Duodenal mucosa (tissue), 2 donors: ENCODE measurements at regions not wholly inside any gene's neighbourhood (a gene's known extent, or its start where the extent isn't known, plus 50 kb on each side); places are given as distances from the start of the nearest gene placed in this dataset.
"Not testable (repeated sequence)": the region's sequence is repeated elsewhere in the genome, so short reads cannot be mapped to it uniquely, and the experiment has no call there.

Experiments
- H3K27ac ChIP-seq: one replicate; pipeline ENCODE4 v1.7.0; 2013; ENCODE audit warnings: low read depth, low read length
- H3K27me3 ChIP-seq, 2 donors: one replicate each; pipeline ENCODE4 v1.7.0; 2013; ENCODE audit warnings: low read length in 2 of 2, control low read depth in 1 of 2; ENCODE audit not compliant: insufficient read depth in 2 of 2, control insufficient read depth in 1 of 2
- H3K36me3 ChIP-seq, 2 donors: one replicate each; pipeline ENCODE4 v1.7.0; 2013; ENCODE audit warnings: low read length in 2 of 2, control low read depth in 1 of 2; ENCODE audit not compliant: insufficient read depth in 2 of 2, control insufficient read depth in 1 of 2
- H3K4me1 ChIP-seq, 2 donors: one replicate each; pipeline ENCODE4 v1.7.0; 2013; ENCODE audit warnings: low read length in 2 of 2, control low read depth in 1 of 2; ENCODE audit not compliant: insufficient read depth in 2 of 2, control insufficient read depth in 1 of 2
- H3K4me3 ChIP-seq, 2 donors: one replicate each; pipeline ENCODE4 v1.7.0; 2013; ENCODE audit warnings: low read length in 2 of 2, low read depth in 1 of 2
- H3K9ac ChIP-seq, 2 donors: one replicate each; pipeline ENCODE4 v1.7.0; 2013; ENCODE audit warnings: low read length in 2 of 2, low read depth in 1 of 2
- H3K9me3 ChIP-seq, 2 donors: one replicate each; pipeline ENCODE4 v1.7.0; 2013; ENCODE audit warnings: low read length in 2 of 2, control low read depth in 1 of 2; ENCODE audit not compliant: control insufficient read depth in 1 of 2

DNA sequence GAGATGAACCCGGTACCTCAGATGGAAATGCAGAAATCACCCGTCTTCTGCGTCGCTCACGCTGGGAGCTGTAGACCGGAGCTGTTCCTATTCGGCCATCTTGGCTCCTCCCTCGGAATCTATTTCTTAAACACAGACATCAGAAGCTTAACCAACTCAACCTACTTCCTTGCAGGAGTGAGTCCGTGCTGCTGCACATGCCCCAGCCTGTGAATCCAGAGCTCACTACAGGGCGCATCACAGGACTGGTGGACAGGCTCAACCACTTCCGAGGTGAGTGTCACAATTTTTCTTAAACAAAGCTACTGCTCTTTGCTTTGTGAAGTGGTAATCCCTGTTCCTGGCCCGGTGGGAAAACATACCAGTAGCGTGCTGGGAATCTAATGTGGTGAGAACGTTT, 353.4 kb downstream of the SRGAP2C start:
- H3K9me3 ChIP-seq, H3K27me3 ChIP-seq, H3K4me3 ChIP-seq, H3K27ac ChIP-seq, H3K36me3 ChIP-seq, H3K9ac ChIP-seq, H3K4me1 ChIP-seq: not testable (repeated sequence)

GRCh38 chr1:121538943-121539575, 354.3 kb downstream of the SRGAP2C start:
- Histone ChIP-seq H3K4me3 (no peak overlapping the region), H3K9me3 (no peaks in the 10 kb centered on the region), H3K9ac (no peak overlapping the region), H3K27ac (no peak overlapping the region), H3K27me3 (no peaks in the 10 kb centered on the region), H3K4me1 (no peaks in the 10 kb centered on the region), H3K36me3 (no peaks in the 10 kb centered on the region)

DNA sequence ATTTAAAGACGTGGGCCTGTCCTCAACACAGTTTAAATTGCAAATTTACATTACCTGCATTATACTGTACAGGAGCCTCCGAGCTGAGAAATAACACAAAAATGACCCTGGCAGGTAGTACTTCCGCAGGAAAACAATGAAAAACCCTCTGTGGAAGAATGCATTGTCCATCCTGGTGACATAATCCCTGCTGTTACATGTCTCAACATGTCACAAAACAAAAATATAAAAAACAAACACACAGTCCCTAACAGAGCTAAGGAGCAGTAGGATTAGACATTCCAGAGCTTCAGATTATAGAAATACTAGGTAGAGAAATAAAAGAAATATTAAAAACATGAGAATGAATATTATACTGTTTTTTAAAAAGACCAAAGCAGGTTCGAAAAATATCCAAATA, 359.2 kb downstream of the SRGAP2C start:
- not testable (repeated sequence) for H3K9ac ChIP-seq, H3K9me3 ChIP-seq, H3K4me1 ChIP-seq, H3K27me3 ChIP-seq, H3K36me3 ChIP-seq, H3K4me3 ChIP-seq, H3K27ac ChIP-seq

DNA sequence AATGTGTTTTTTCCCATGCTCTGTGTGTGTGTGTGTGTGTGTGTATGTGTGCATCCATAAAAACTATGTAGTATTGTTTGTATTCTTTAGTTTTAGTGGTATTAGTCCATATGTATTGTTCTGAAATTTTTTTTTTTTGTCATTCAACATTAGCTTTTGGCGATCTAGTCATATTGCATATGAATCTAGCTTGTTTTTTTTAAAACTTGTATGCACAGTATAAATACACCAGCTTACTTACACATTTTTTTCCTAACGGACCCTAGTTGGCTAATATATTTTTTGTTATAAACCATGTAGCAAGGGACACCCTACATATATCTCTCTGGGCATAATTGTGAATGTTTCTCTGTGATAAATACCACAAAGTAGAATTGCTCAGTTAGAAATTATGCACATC, 359.7 kb downstream of the SRGAP2C start:
- no peak overlapping the region for H3K9ac ChIP-seq
- no peaks in the 10 kb centered on the region for H3K4me1 ChIP-seq
- no peak overlapping the region for H3K4me3 ChIP-seq
- H3K36me3 ChIP-seq: no peaks in the 10 kb centered on the region
- no peaks in the 10 kb centered on the region for H3K27me3 ChIP-seq
- H3K27ac ChIP-seq: no peak overlapping the region
- no peaks in the 10 kb centered on the region for H3K9me3 ChIP-seq

DNA sequence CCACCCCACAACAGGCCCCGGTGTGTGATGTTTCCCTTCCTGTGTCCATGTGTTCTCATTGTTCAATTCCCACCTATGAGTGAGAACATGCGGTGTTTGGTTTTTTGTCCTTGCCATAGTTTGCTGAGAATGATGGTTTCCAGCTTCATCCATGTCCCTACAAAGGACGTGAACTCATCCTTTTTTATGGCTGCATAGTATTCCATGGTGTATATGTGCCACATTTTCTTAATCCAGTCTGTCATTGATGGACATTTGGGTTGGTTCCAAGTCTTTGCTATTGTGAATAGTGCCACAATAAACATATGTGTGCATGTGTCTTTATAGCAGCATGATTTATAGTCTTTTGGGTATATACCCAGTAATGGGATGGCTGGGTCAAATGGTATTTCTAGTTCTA, 361.1 kb downstream of the SRGAP2C start:
- H3K4me3 ChIP-seq, H3K9me3 ChIP-seq, H3K4me1 ChIP-seq, H3K27ac ChIP-seq, H3K36me3 ChIP-seq, H3K9ac ChIP-seq, H3K27me3 ChIP-seq: not testable (repeated sequence)

DNA sequence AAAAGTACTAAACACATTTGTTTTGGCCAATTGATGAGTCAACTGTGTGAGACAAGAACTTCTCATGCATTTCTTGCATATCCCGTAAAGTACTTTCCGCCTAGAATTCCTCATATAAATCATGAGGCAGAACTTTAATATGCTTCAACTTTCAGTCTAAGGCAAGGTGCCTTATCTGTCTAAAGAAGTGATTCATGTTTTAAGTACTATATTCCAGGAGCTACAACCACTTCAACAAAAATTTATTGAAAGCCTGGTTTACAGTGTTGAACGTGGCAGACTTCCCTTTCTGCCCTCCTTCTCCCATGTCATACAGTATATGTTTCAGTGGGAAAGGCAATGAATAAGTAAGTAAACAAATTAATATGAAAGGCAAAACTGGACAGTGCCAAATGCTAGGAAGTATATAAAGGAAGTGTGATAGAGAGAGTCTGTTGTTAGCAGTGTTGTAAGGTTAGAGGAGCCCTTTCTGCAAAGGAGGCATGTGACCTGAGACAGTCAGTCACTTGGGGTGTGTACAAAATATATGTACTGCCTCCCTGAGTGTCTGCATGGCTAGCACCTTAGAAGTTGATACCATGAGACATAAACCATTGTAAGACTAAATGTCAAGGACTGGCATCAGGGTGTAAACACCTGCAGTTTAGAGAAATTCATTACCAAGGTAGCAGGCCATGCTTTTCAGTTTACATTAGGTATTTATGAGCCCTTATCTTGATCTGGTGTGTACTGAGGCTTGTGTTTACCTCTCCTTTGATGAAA, 362.2 kb downstream of the SRGAP2C start:
- H3K4me1 ChIP-seq: no peaks in the 10 kb centered on the region
- H3K36me3 ChIP-seq: no peaks in the 10 kb centered on the region
- H3K27me3 ChIP-seq: no peaks in the 10 kb centered on the region
- no peak overlapping the region for H3K4me3 ChIP-seq
- no peak overlapping the region for H3K27ac ChIP-seq
- no peaks in the 10 kb centered on the region for H3K9me3 ChIP-seq
- H3K9ac ChIP-seq: no peak overlapping the region

DNA sequence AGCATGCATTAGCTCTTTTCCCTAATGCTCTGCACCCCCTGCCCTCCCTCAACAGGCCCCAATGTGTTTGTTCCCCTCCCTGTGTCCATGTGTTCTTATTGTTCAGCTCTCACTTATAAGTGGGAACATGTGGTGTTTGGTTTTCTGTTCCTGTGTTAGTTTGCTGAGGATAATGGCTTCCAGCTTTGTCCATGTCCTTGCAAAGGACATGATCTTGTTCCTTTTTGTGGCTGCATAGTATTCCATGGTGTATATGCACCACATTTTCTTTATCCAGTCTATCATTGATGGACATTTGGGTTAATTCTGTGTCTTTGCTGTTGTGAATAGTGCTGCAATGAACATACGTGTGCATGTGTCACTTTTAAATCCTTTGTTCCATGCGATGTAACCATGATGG, 363.0 kb downstream of the SRGAP2C start:
- not testable (repeated sequence) for H3K9ac ChIP-seq, H3K9me3 ChIP-seq, H3K27ac ChIP-seq, H3K27me3 ChIP-seq, H3K4me3 ChIP-seq, H3K36me3 ChIP-seq, H3K4me1 ChIP-seq

- H3K27me3 ChIP-seq, H3K36me3 ChIP-seq, H3K9me3 ChIP-seq, H3K4me3 ChIP-seq, H3K4me1 ChIP-seq, H3K27ac ChIP-seq, H3K9ac ChIP-seq: not testable (repeated sequence)
Measured at GRCh38 chr1:121550817-121551216, 366.0 kb downstream of the SRGAP2C start.

DNA sequence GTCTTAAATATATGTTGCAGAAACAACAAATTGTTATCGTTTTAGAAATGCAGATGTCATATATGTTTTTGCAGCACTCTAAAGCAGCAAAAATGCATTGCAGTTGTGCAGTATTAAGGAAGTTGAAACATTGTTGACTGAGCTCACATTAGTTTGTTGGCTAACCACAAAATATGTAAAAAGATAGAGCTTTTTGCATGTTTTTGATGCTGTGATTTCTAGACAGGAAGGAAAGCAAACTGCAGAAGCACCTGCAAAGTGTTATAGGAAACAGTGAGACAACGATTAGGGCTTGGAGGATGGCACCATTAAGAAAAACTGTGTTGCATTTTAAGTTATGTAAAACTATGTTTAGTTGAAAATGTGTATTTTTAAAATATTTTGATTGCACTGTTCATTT, 366.7 kb downstream of the SRGAP2C start:
- not testable (repeated sequence) for H3K9ac ChIP-seq, H3K9me3 ChIP-seq, H3K4me1 ChIP-seq, H3K27ac ChIP-seq, H3K27me3 ChIP-seq, H3K4me3 ChIP-seq, H3K36me3 ChIP-seq

DNA sequence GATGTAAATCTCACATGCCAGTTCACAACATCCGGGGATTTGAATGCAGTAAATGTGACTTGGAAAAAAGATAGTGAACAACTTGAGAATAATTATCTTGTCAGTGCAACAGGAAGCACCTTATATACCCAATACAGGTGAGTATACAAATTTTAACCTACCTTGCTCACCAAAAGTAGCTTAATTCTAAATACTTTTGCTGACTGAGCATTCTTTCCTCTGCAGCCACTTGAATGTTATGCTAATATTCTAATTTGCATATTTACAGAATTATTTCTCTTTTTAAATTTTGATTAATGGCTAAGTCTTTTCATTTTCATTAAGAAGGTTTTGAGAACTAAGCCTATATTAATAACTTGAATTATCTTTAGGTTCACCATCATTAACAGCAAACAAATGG, 371.8 kb downstream of the SRGAP2C start:
- not testable (repeated sequence) for H3K9me3 ChIP-seq, H3K4me3 ChIP-seq, H3K27me3 ChIP-seq, H3K9ac ChIP-seq, H3K36me3 ChIP-seq, H3K4me1 ChIP-seq, H3K27ac ChIP-seq
